ENCODE measurements at regions not wholly inside any gene's neighbourhood (a gene's known extent, or its start where the extent isn't known, plus 50 kb on each side); places are given as distances from the start of the nearest gene placed in this dataset.

DNA sequence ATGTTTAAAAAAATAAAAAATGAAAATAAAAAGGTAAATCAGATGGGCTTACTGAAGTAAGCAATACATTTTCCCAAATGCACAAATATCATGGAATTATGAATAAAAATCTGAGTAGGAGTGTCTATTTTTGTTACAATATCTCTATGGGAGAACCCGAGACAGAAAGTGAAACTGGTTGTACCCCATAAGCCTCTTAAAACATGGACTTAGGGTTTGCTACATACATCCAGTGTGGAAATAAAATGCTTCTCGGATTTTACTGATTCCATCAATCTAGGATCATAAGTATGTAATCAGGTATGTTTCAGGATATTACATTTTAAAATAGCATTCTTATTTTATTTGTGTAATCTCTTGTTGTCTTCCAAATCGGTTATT is 177.8 kb upstream of the CDIN1 start:
- H3K27me3 ChIP-seq (ENCODE audit: control insufficient read depth in 1 of 2, insufficient read depth in 2 of 2, low read length in 2 of 2): no peaks in the 10 kb centered on the region
- no peak overlapping the region for H3K4me3 ChIP-seq (ENCODE audit: low read depth in 1 of 2, low read length in 2 of 2)
- no peak overlapping the region for H3K9ac ChIP-seq (ENCODE audit: low read depth in 1 of 2, low read length in 2 of 2)
- H3K36me3 ChIP-seq (ENCODE audit: control insufficient read depth in 1 of 2, insufficient read depth in 2 of 2, low read length in 2 of 2): no peaks in the 10 kb centered on the region
- H3K4me1 ChIP-seq (ENCODE audit: control insufficient read depth in 1 of 2, insufficient read depth in 2 of 2, low read length in 2 of 2): no peaks in the 10 kb centered on the region
- H3K27ac ChIP-seq (ENCODE audit: low read depth, low read length): no peak overlapping the region
- no peaks in the 10 kb centered on the region for H3K9me3 ChIP-seq (ENCODE audit: control insufficient read depth in 1 of 2, low read length in 2 of 2)

DNA sequence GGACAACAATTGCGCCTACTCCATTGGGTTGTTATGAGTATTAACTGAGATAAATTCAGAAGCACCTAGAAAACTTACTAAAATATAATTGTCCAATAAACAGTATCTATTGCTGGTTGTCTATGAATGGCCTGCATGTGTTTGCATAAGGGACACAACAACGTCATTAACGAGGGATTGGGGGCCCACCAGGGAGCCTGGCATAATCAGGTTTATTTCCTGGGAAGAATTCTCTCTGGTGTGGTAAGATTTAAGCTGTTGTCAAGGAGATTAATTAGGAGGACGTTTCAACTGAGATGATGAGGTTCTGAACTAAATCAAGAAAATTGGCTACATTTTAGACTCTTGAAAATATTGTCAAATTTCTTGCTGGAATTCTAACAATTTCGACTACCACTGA is 176.1 kb upstream of the CDIN1 start:
- no peak overlapping the region for H3K4me3 ChIP-seq (ENCODE audit: low read depth in 1 of 2, low read length in 2 of 2)
- H3K9ac ChIP-seq (ENCODE audit: low read depth in 1 of 2, low read length in 2 of 2): no peak overlapping the region
- H3K9me3 ChIP-seq (ENCODE audit: control insufficient read depth in 1 of 2, low read length in 2 of 2): no peaks in the 10 kb centered on the region
- H3K4me1 ChIP-seq (ENCODE audit: control insufficient read depth in 1 of 2, insufficient read depth in 2 of 2, low read length in 2 of 2): no peaks in the 10 kb centered on the region
- no peaks in the 10 kb centered on the region for H3K27me3 ChIP-seq (ENCODE audit: control insufficient read depth in 1 of 2, insufficient read depth in 2 of 2, low read length in 2 of 2)
- H3K36me3 ChIP-seq (ENCODE audit: control insufficient read depth in 1 of 2, insufficient read depth in 2 of 2, low read length in 2 of 2): no peaks in the 10 kb centered on the region
- no peak overlapping the region for H3K27ac ChIP-seq (ENCODE audit: low read depth, low read length)

DNA sequence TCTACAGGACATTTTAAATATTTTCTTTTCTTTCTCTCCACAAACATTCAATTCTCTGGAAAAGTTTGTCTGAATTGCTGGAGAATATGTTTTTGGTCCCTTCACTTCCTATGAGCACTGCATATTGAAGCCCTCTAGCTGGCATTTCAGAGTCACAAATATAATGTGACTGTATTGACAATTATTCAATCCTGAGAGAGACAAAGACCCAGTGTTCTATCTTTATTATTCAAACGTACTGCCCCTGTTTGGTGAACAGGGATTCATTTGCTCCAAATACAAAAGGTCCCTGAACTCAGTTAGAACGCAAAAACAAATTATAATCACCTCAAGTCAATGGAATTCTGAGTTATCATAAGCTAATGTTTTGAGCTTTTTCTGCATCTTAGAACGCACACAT is 173.1 kb upstream of the CDIN1 start:
- Histone ChIP-seq H3K4me1 (ENCODE audit: control insufficient read depth in 1 of 2, insufficient read depth in 2 of 2, low read length in 2 of 2) (no peaks in the 10 kb centered on the region), H3K36me3 (ENCODE audit: control insufficient read depth in 1 of 2, insufficient read depth in 2 of 2, low read length in 2 of 2) (no peaks in the 10 kb centered on the region), H3K9me3 (ENCODE audit: control insufficient read depth in 1 of 2, low read length in 2 of 2) (no peaks in the 10 kb centered on the region), H3K9ac (ENCODE audit: low read depth in 1 of 2, low read length in 2 of 2) (no peak overlapping the region), H3K4me3 (ENCODE audit: low read depth in 1 of 2, low read length in 2 of 2) (no peak overlapping the region), H3K27me3 (ENCODE audit: control insufficient read depth in 1 of 2, insufficient read depth in 2 of 2, low read length in 2 of 2) (no peaks in the 10 kb centered on the region), H3K27ac (ENCODE audit: low read depth, low read length) (no peak overlapping the region)

DNA sequence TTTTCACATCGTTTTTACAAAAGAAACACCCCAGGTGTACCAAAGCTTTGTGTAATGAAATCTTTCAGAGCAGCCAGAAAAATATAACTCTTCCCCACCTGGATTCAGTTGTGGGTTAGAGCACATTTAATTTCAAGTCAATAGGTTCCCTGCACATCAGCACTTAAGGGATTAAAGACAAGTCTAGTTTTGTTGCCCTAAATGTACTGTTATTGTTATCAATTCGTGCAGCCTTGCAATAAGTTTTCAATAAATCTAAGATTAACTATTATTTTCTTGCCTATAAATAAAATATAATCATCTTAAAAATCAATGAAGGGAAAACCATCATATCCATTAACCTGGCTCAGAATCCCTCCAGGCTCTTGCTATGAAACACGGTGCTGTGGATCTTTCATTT is 172.5 kb upstream of the CDIN1 start:
- Histone ChIP-seq H3K9ac (ENCODE audit: low read depth in 1 of 2, low read length in 2 of 2) (no peak overlapping the region), H3K27me3 (ENCODE audit: control insufficient read depth in 1 of 2, insufficient read depth in 2 of 2, low read length in 2 of 2) (no peaks in the 10 kb centered on the region), H3K4me3 (ENCODE audit: low read depth in 1 of 2, low read length in 2 of 2) (no peak overlapping the region), H3K36me3 (ENCODE audit: control insufficient read depth in 1 of 2, insufficient read depth in 2 of 2, low read length in 2 of 2) (no peaks in the 10 kb centered on the region), H3K27ac (ENCODE audit: low read depth, low read length) (no peak overlapping the region), H3K4me1 (ENCODE audit: control insufficient read depth in 1 of 2, insufficient read depth in 2 of 2, low read length in 2 of 2) (no peaks in the 10 kb centered on the region), H3K9me3 (ENCODE audit: control insufficient read depth in 1 of 2, low read length in 2 of 2) (no peaks in the 10 kb centered on the region)

DNA sequence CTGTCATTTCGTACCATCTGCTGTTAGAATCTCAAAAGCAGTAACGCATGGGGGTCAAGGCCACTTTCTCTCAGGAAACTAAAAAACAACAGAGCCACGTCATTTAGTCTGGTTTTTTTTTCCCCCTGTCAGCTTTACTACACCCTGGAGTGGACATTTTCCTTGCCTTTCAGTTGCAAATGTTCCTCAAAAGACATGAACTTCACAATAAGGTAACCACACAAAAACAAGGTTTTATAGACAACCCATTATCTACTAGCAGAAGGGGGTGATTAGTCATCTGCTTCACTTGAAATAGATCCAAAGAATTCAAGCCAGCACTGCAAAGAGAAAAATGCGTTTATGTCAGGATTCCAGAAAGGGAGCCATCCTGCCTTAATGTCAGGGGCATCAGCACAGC is 171.8 kb upstream of the CDIN1 start:
- no peaks in the 10 kb centered on the region for H3K4me1 ChIP-seq (ENCODE audit: control insufficient read depth in 1 of 2, insufficient read depth in 2 of 2, low read length in 2 of 2)
- H3K9me3 ChIP-seq (ENCODE audit: control insufficient read depth in 1 of 2, low read length in 2 of 2): no peaks in the 10 kb centered on the region
- no peaks in the 10 kb centered on the region for H3K27me3 ChIP-seq (ENCODE audit: control insufficient read depth in 1 of 2, insufficient read depth in 2 of 2, low read length in 2 of 2)
- H3K36me3 ChIP-seq (ENCODE audit: control insufficient read depth in 1 of 2, insufficient read depth in 2 of 2, low read length in 2 of 2): no peaks in the 10 kb centered on the region
- no peak overlapping the region for H3K27ac ChIP-seq (ENCODE audit: low read depth, low read length)
- no peak overlapping the region for H3K4me3 ChIP-seq (ENCODE audit: low read depth in 1 of 2, low read length in 2 of 2)
- H3K9ac ChIP-seq (ENCODE audit: low read depth in 1 of 2, low read length in 2 of 2): no peak overlapping the region

DNA sequence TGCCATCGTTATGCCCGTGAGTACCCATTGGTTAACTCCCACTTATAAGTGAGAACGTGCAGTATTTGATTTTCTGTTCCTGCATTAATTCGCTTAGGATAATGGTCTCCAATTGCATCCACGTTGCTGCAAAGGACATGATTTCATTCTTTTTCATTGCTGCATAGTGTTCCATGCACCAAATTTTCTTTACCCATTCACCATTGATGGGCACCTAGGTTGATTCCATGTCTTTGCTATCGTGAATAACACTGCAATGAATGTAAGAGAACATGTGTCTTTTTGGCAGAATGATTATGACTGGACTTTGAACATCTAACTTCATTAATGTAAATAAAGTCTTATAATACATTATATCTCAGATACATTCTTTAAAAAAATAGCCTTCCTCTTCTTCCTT is 169.6 kb upstream of the CDIN1 start:
- Histone ChIP-seq H3K27ac (ENCODE audit: low read depth, low read length) (no peak overlapping the region), H3K36me3 (ENCODE audit: control insufficient read depth in 1 of 2, insufficient read depth in 2 of 2, low read length in 2 of 2) (no peaks in the 10 kb centered on the region), H3K27me3 (ENCODE audit: control insufficient read depth in 1 of 2, insufficient read depth in 2 of 2, low read length in 2 of 2) (no peaks in the 10 kb centered on the region), H3K4me1 (ENCODE audit: control insufficient read depth in 1 of 2, insufficient read depth in 2 of 2, low read length in 2 of 2) (no peaks in the 10 kb centered on the region), H3K9me3 (ENCODE audit: control insufficient read depth in 1 of 2, low read length in 2 of 2) (no peaks in the 10 kb centered on the region), H3K4me3 (ENCODE audit: low read depth in 1 of 2, low read length in 2 of 2) (no peak overlapping the region), H3K9ac (ENCODE audit: low read depth in 1 of 2, low read length in 2 of 2) (no peak overlapping the region)

DNA sequence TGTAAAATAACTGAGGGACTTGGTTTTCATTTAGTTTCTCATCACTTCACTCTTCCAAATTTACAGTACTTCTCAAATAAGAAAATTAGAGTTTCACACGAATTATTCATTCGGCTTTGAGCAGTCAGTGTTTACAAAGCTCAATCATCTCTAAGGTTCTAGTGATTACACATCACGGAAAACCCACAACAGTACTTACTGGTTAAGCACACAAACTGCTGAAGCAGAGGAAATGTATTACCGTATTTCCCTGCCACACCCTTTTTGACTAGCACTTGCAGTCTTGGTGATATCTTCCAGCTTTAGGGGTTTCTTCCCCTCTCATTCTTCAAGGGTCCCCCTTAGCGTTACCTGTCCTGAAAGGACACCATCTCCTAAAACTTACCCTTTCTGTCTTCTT is 164.8 kb upstream of the CDIN1 start:
- Histone ChIP-seq H3K27me3 (ENCODE audit: control insufficient read depth in 1 of 2, insufficient read depth in 2 of 2, low read length in 2 of 2) (no peaks in the 10 kb centered on the region), H3K4me3 (ENCODE audit: low read depth in 1 of 2, low read length in 2 of 2) (no peak overlapping the region), H3K9me3 (ENCODE audit: control insufficient read depth in 1 of 2, low read length in 2 of 2) (no peaks in the 10 kb centered on the region), H3K36me3 (ENCODE audit: control insufficient read depth in 1 of 2, insufficient read depth in 2 of 2, low read length in 2 of 2) (no peaks in the 10 kb centered on the region), H3K4me1 (ENCODE audit: control insufficient read depth in 1 of 2, insufficient read depth in 2 of 2, low read length in 2 of 2) (no peaks in the 10 kb centered on the region), H3K9ac (ENCODE audit: low read depth in 1 of 2, low read length in 2 of 2) (no peak overlapping the region), H3K27ac (ENCODE audit: low read depth, low read length) (no peak overlapping the region)

DNA sequence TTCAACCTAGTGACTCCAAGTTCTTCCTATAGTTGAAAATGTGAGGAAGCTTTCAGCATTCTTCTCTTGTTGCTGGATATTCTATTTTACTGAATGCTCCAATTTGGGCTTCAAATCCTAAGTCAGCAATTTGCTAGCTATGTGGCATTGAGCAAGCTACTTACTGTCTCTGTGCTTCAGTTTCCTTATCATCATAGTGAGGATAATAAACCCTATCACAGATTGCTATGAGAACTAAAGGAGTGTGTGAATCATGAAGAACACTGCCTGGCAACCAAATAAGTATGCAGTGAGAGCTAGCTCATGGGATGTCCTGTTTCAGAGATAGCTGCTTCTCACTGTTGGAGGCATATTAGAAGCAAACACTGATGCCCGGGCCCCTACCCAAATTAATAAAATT is 163.8 kb upstream of the CDIN1 start:
- Histone ChIP-seq H3K36me3 (ENCODE audit: control insufficient read depth in 1 of 2, insufficient read depth in 2 of 2, low read length in 2 of 2) (no peaks in the 10 kb centered on the region), H3K9me3 (ENCODE audit: control insufficient read depth in 1 of 2, low read length in 2 of 2) (no peaks in the 10 kb centered on the region), H3K9ac (ENCODE audit: low read depth in 1 of 2, low read length in 2 of 2) (no peak overlapping the region), H3K4me3 (ENCODE audit: low read depth in 1 of 2, low read length in 2 of 2) (no peak overlapping the region), H3K27me3 (ENCODE audit: control insufficient read depth in 1 of 2, insufficient read depth in 2 of 2, low read length in 2 of 2) (no peaks in the 10 kb centered on the region), H3K4me1 (ENCODE audit: control insufficient read depth in 1 of 2, insufficient read depth in 2 of 2, low read length in 2 of 2) (no peaks in the 10 kb centered on the region), H3K27ac (ENCODE audit: low read depth, low read length) (no peak overlapping the region)

DNA sequence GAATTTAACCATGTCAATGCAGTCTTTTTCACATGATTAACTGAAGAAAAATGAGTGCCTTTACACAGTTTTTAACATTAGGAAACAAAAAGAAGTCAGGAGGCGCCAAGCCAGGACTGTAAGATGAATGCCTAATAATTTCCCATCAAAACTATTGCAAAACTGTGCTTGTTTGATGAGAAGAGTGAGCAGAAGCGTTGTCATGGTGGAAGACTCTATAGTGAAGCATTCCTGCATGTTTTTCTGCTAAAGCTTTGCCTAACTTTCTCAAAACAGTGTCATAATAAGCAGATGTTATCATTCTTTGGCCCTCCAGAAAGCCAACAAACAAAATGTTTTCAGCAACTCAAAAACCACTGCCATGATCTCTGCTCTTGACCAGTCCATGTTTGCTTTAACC is 156.8 kb upstream of the CDIN1 start:
- Histone ChIP-seq H3K9me3 (ENCODE audit: control insufficient read depth in 1 of 2, low read length in 2 of 2) (peaks cover 0 to 4% of the 10 kb centered on the region in 2 donors), H3K27ac (ENCODE audit: low read depth, low read length) (no peak overlapping the region), H3K9ac (ENCODE audit: low read depth in 1 of 2, low read length in 2 of 2) (no peak overlapping the region), H3K4me3 (ENCODE audit: low read depth in 1 of 2, low read length in 2 of 2) (no peak overlapping the region), H3K4me1 (ENCODE audit: control insufficient read depth in 1 of 2, insufficient read depth in 2 of 2, low read length in 2 of 2) (no peaks in the 10 kb centered on the region), H3K27me3 (ENCODE audit: control insufficient read depth in 1 of 2, insufficient read depth in 2 of 2, low read length in 2 of 2) (no peaks in the 10 kb centered on the region), H3K36me3 (ENCODE audit: control insufficient read depth in 1 of 2, insufficient read depth in 2 of 2, low read length in 2 of 2) (no peaks in the 10 kb centered on the region)

DNA sequence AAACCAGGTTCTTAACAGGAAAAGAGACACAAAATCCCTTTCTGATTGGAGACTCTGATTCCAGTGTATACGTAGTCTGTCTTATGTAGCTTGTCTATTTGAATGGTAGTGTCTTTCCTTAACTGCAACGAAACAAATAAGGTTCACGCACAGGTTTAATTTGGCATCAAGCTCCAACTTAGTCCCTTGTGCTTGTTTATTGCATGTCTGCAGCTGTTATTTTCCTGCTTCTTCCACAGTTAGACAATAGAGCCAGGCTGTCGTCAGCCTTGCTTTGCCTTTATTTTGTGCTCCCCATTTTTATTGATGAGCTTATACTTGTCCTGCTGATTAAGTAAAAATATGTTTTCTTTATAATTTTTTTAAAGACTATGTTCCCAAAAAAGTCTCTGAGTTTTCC is 152.7 kb upstream of the CDIN1 start:
- no peaks in the 10 kb centered on the region for H3K27me3 ChIP-seq (ENCODE audit: control insufficient read depth in 1 of 2, insufficient read depth in 2 of 2, low read length in 2 of 2)
- no peak overlapping the region for H3K4me3 ChIP-seq (ENCODE audit: low read depth in 1 of 2, low read length in 2 of 2)
- peaks cover 0 to 4% of the 10 kb centered on the region in 2 donors for H3K9me3 ChIP-seq (ENCODE audit: control insufficient read depth in 1 of 2, low read length in 2 of 2)
- no peaks in the 10 kb centered on the region for H3K4me1 ChIP-seq (ENCODE audit: control insufficient read depth in 1 of 2, insufficient read depth in 2 of 2, low read length in 2 of 2)
- no peak overlapping the region for H3K9ac ChIP-seq (ENCODE audit: low read depth in 1 of 2, low read length in 2 of 2)
- H3K27ac ChIP-seq (ENCODE audit: low read depth, low read length): no peak overlapping the region
- H3K36me3 ChIP-seq (ENCODE audit: control insufficient read depth in 1 of 2, insufficient read depth in 2 of 2, low read length in 2 of 2): no peaks in the 10 kb centered on the region

DNA sequence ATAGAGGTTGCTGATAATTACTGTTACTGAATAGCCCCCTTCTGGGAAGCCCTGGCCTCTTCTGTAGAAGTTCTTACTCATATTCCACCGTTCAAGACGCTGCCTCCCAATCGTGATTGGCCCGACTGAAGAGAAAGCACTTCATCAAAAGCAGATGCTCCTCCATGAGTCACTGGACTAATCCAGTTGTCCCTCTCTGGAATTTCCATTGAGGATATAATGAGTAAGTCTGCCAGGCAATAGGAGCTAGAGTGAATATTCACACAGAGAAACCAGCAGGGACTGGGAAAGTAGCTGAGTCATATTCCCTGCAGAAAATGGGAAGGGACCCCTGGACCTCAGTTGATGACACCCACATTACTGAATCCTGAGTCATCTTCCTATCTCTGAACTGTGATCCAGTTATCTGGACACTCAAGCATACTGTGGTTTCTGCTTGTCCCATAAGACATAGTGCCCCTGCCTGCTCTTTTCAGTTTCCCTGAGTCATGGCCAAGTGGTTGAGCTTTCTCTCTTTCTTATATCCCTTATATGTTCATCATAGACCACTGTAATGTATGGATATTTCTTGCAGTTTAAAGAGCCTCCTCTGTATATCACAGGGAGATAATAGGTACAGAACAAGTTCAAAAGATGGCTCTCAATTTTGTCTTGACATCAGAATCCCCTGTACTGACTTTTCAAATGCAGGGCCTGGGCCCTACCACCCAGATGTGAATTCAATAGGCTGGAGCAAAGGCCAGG is 151.2 kb upstream of the CDIN1 start:
- no peaks in the 10 kb centered on the region for H3K27me3 ChIP-seq (ENCODE audit: control insufficient read depth in 1 of 2, insufficient read depth in 2 of 2, low read length in 2 of 2)
- H3K4me1 ChIP-seq (ENCODE audit: control insufficient read depth in 1 of 2, insufficient read depth in 2 of 2, low read length in 2 of 2): no peaks in the 10 kb centered on the region
- no peak overlapping the region for H3K4me3 ChIP-seq (ENCODE audit: low read depth in 1 of 2, low read length in 2 of 2)
- H3K27ac ChIP-seq (ENCODE audit: low read depth, low read length): no peak overlapping the region
- no peaks in the 10 kb centered on the region for H3K9me3 ChIP-seq (ENCODE audit: control insufficient read depth in 1 of 2, low read length in 2 of 2)
- H3K36me3 ChIP-seq (ENCODE audit: control insufficient read depth in 1 of 2, insufficient read depth in 2 of 2, low read length in 2 of 2): no peaks in the 10 kb centered on the region
- H3K9ac ChIP-seq (ENCODE audit: low read depth in 1 of 2, low read length in 2 of 2): no peak overlapping the region

Measured in duodenal mucosa (tissue), 2 donors.